ENCODE measurements at regions not wholly inside any gene's neighbourhood (a gene's known extent, or its start where the extent isn't known, plus 50 kb on each side); places are given as distances from the start of the nearest gene placed in this dataset.

- DNase-seq (ENCODE audit: insufficient read length, low spot score): no peak
Measured at GRCh38 chr14:31993521-31993951, 83.6 kb upstream of the ARHGAP5 start.

GRCh38 chr14:31994391-31995033 is 82.6 kb upstream of the ARHGAP5 start:
- FAIRE-seq: peak; percentile 36

More at GRCh38 chr14:31993521-31993951, 83.6 kb upstream of the ARHGAP5 start:
- FAIRE-seq: no peak

DNA sequence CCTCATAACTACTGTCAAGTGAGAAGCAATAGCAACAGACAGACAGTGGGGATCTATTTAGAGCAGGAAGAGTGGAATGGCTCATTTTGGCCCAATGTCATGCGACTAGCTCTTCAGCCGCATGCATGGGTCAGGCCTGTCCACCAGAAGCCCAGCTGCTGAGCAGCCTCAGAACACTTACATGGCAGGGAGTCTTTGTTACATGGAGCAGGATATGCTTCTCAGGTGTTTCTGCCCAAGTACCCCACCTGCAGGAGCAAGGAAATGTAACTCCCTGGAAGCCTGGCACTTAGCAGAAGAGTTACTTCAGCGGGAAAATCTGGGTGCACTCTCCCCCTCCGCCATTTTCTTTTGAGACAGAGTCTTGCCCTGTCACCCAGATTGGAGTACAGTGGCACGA is 73.5 kb upstream of the ARHGAP5 start:
- no peak for FAIRE-seq
- no peak for DNase-seq (ENCODE audit: insufficient read length, low spot score)

More at GRCh38 chr14:31994391-31995033, 82.6 kb upstream of the ARHGAP5 start:
- DNase-seq (ENCODE audit: insufficient read length, low spot score): no peak

- DNase-seq (ENCODE audit: insufficient read length, low spot score): no peak
- FAIRE-seq: peak; percentile 91
Measured at GRCh38 chr14:32004300-32004699, 72.8 kb upstream of the ARHGAP5 start.

GRCh38 chr14:32005628-32006027 is 71.5 kb upstream of the ARHGAP5 start:
- no peak for DNase-seq (ENCODE audit: insufficient read length, low spot score)

GRCh38 chr14:32006263-32007110 is 70.6 kb upstream of the ARHGAP5 start:
- DNase-seq (ENCODE audit: insufficient read length, low spot score) (no peak), FAIRE-seq (peak; percentile 68)

More at GRCh38 chr14:32005628-32006027, 71.5 kb upstream of the ARHGAP5 start:
- no peak for FAIRE-seq

GRCh38 chr14:32007755-32008362 is 69.2 kb upstream of the ARHGAP5 start:
- DNase-seq (ENCODE audit: insufficient read length, low spot score): no peak
- no peak for FAIRE-seq

- DNase-seq (ENCODE audit: insufficient read length, low spot score): no peak
- no peak for FAIRE-seq
Measured at GRCh38 chr14:32008602-32009193, 68.4 kb upstream of the ARHGAP5 start.

- peak; percentile 36 for FAIRE-seq
- no peak for DNase-seq (ENCODE audit: insufficient read length, low spot score)
Measured at GRCh38 chr14:32009221-32009975, 67.7 kb upstream of the ARHGAP5 start.

DNA sequence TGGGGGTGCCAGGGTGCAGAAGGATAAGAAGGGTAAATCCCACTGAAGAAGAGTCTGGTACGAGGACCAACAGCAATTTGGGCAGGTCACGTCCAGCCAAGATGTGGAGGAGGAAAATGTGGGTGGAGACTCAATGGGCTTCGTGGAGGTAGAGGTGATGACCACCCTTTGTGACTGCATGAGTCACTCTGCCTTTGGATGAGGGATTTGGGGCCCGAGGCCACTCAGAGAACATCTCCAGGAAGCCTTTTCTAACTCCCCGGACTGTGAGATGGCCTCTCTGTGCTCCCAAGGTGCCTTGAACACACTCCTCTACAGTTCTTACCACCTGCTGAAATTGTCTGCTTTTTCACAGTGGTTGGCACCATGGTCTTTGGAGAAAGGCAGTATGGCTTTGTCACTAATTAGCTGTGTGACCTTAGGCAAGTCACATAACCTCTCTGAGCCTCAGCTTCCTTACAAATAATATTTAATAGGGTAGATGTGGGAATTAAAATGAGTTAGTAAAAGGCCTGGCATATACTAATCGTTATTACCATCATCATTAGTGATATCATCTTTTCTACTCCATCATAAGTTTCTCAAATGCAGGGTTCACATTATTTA is 67.0 kb upstream of the ARHGAP5 start:
- FAIRE-seq: peak; percentile 54

GRCh38 chr14:32010604-32011125 is 66.4 kb upstream of the ARHGAP5 start:
- FAIRE-seq: peak; percentile 84
- peak; percentile 85 for DNase-seq (ENCODE audit: insufficient read length, low spot score)

More for the DNA sequence above, 67.0 kb upstream of the ARHGAP5 start:
- DNase-seq (ENCODE audit: insufficient read length, low spot score): no peak

- FAIRE-seq: no peak
- no peak for DNase-seq (ENCODE audit: insufficient read length, low spot score)
Measured at GRCh38 chr14:32011225-32011624, 65.9 kb upstream of the ARHGAP5 start.

DNA sequence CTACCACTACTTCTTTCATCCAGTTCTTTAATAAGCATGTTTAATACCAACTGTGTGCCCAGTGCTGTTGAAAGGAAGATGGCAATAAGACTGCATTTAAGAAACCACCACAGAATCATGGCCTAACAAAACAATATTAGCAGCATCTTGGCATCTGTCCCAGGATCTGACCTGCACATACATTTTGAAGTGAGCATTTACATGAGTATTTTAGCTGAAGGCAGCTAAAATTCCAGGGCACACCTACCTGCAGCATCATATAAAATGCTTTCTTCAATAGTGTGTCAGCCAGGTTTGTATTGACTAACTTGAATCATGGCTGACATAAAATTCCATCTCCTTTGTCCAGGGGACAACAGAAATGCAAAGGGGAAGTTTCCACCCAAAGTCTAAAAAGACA is 65.0 kb upstream of the ARHGAP5 start:
- FAIRE-seq: no peak
- DNase-seq (ENCODE audit: insufficient read length, low spot score): no peak

DNA sequence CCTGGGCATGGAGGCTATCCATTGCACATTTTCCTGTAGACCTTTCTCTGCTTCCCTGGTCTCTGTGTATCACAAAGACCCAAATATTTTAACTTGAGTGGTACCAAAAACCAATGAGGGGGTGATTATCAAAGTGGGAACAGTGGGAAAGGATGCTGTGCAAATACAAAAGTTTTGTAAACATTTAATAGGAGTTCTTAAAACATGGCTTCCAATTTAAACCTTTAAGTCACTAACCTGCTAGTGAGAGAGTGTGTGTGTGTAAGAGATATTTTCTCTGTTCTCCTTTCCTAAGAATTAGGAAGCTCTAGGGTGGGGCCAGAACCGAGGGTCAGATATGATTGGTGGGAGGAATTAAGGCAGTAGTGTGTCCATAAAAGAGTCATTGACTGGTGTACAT is 64.5 kb upstream of the ARHGAP5 start:
- FAIRE-seq (no peak), DNase-seq (ENCODE audit: insufficient read length, low spot score) (no peak)

- DNase-seq (ENCODE audit: insufficient read length, low spot score) (no peak), FAIRE-seq (peak; percentile 31)
Measured at GRCh38 chr14:32013083-32013482, 64.0 kb upstream of the ARHGAP5 start.

- no peak for DNase-seq (ENCODE audit: insufficient read length, low spot score)
- FAIRE-seq: no peak
Measured at GRCh38 chr14:32014057-32014456, 63.0 kb upstream of the ARHGAP5 start.

- FAIRE-seq (peak; percentile 40), DNase-seq (ENCODE audit: insufficient read length, low spot score) (no peak)
Measured at GRCh38 chr14:32014498-32014897, 62.6 kb upstream of the ARHGAP5 start.

- no peak for FAIRE-seq
- DNase-seq (ENCODE audit: insufficient read length, low spot score): no peak
Measured at GRCh38 chr14:32015166-32015565, 61.9 kb upstream of the ARHGAP5 start.

DNA sequence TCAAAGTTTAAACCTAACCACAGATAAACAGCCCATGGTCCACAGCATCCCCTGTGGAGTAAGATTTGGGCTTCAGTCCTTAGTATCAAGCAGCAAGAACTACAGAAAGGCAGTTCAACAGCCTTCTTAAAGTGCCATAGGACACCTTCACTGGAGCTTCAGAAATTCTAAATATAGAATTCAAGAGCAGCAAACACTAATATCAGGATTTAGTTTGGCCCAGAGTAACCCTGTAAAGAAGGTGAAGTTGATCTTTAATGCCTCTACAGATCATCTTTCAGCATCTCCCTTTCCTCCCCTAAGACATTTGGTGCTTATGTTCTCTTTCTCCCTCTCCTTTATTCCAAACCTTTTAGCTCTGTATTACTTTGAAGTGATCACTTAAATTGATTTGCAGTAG is 59.5 kb upstream of the ARHGAP5 start:
- FAIRE-seq (no peak), DNase-seq (ENCODE audit: insufficient read length, low spot score) (no peak)

Measured in HTR-8/SVneo (cell line).